Osteoblast (primary cell): ENCODE measurements at regions not wholly inside any gene's neighbourhood (a gene's known extent, or its start where the extent isn't known, plus 50 kb on each side); places are given as distances from the start of the nearest gene placed in this dataset.

ENCODE experiments used
- DNase-seq: peaks from one replicate; pipeline ENCODE4 v3.0.0; 2011; ENCODE audit warnings: low spot score, mixed read lengths; ENCODE audit not compliant: insufficient read length; ENCODE audit errors: missing footprints
- H2AFZ ChIP-seq: 2 replicates; pipeline ENCODE4 v1.6.0; 2011; ENCODE audit warnings: mild to moderate bottlenecking, low read length
- H3K27ac ChIP-seq: 2 replicates; pipeline ENCODE4 v1.5.1; 2011; ENCODE audit warnings: mild to moderate bottlenecking, low read depth, low read length, moderate library complexity
- H3K27me3 ChIP-seq: 2 replicates; pipeline ENCODE4 v1.6.0; 2012; ENCODE audit warnings: mild to moderate bottlenecking, control low read depth, inconsistent platforms, low read length, moderate library complexity; ENCODE audit not compliant: insufficient read depth
- H3K36me3 ChIP-seq: 2 replicates; pipeline ENCODE4 v1.5.1; 2011; ENCODE audit warnings: mild to moderate bottlenecking, low read length, control low read depth, moderate library complexity; ENCODE audit not compliant: insufficient read depth
- H3K4me1 ChIP-seq: 2 replicates; pipeline ENCODE4 v1.5.1; 2011; ENCODE audit warnings: mild to moderate bottlenecking, low read length, control low read depth, moderate library complexity; ENCODE audit not compliant: insufficient read depth
- H3K4me2 ChIP-seq: 2 replicates; pipeline ENCODE4 v1.6.0; 2011; ENCODE audit warnings: mild to moderate bottlenecking, low read length; ENCODE audit not compliant: insufficient read depth
- H3K4me3 ChIP-seq: fragments of 200-600 bp; sonication (generic); 3 replicates; pipeline ENCODE4 v1.5.1; 2012; ENCODE audit warnings: mild to moderate bottlenecking, low read length, inconsistent platforms; ENCODE audit not compliant: insufficient read depth
- H3K79me2 ChIP-seq: 2 replicates; pipeline ENCODE4 v1.6.0; 2012; ENCODE audit warnings: mild to moderate bottlenecking, low read length, control low read depth, inconsistent platforms; ENCODE audit not compliant: insufficient read depth
- H3K9me3 ChIP-seq: 2 replicates; pipeline ENCODE4 v1.5.1; 2011; ENCODE audit warnings: low read depth, low read length, control low read depth
- H4K20me1 ChIP-seq: 2 replicates; pipeline ENCODE4 v1.6.0; 2012; ENCODE audit warnings: mild to moderate bottlenecking, low read length, control low read depth; ENCODE audit not compliant: insufficient read depth
- CTCF ChIP-seq: IDR thresholded peaks from 2 replicates; pipeline ENCODE4 v1.5.1; 2011; ENCODE audit warnings: mild to moderate bottlenecking, low read depth, low read length, moderate library complexity; ENCODE audit errors: extremely low read depth

GRCh38 chr10:118924493-118924892, 105.0 kb upstream of the NANOS1 start:
- H4K20me1 ChIP-seq: no peaks in the 10 kb centered on the region
- H3K9me3 ChIP-seq: no peaks in the 10 kb centered on the region
- no peak for DNase-seq
- no peak overlapping the region for H3K4me2 ChIP-seq
- H3K27ac ChIP-seq: no peak overlapping the region
- H3K27me3 ChIP-seq: peaks cover 13% of the 10 kb centered on the region
- H2AFZ ChIP-seq: no peak overlapping the region
- TF ChIP-seq CTCF: no peak
- no peaks in the 10 kb centered on the region for H3K4me1 ChIP-seq
- no peaks in the 10 kb centered on the region for H3K36me3 ChIP-seq
- H3K79me2 ChIP-seq: no peaks in the 10 kb centered on the region
- H3K4me3 ChIP-seq: no peak overlapping the region

GRCh38 chr10:118925404-118926071, 104.0 kb upstream of the NANOS1 start:
- no peaks in the 10 kb centered on the region for H3K4me1 ChIP-seq
- peaks cover 13% of the 10 kb centered on the region for H3K27me3 ChIP-seq
- H3K36me3 ChIP-seq: no peaks in the 10 kb centered on the region
- H3K79me2 ChIP-seq: no peaks in the 10 kb centered on the region
- H3K9me3 ChIP-seq: no peaks in the 10 kb centered on the region
- H3K27ac ChIP-seq: no peak overlapping the region
- no peak overlapping the region for H3K4me2 ChIP-seq
- DNase-seq: no peak
- no peak overlapping the region for H2AFZ ChIP-seq
- no peak for TF ChIP-seq CTCF
- H3K4me3 ChIP-seq: no peak overlapping the region
- H4K20me1 ChIP-seq: no peaks in the 10 kb centered on the region

GRCh38 chr10:118926072-118926417, 103.5 kb upstream of the NANOS1 start:
- Histone ChIP-seq H3K36me3 (no peaks in the 10 kb centered on the region), H3K4me3 (no peak overlapping the region), H3K9me3 (no peaks in the 10 kb centered on the region), H3K4me2 (no peak overlapping the region), H4K20me1 (no peaks in the 10 kb centered on the region), H2AFZ (no peak overlapping the region), H3K4me1 (no peaks in the 10 kb centered on the region), H3K79me2 (no peaks in the 10 kb centered on the region), H3K27me3 (peaks cover 13% of the 10 kb centered on the region), H3K27ac (no peak overlapping the region)
- TF ChIP-seq CTCF: no peak
- DNase-seq: no peak

GRCh38 chr10:118926441-118926840, 103.1 kb upstream of the NANOS1 start:
- no peak overlapping the region for H3K27ac ChIP-seq
- H3K36me3 ChIP-seq: no peaks in the 10 kb centered on the region
- no peaks in the 10 kb centered on the region for H3K4me1 ChIP-seq

More at GRCh38 chr10:118926441-118926840, 103.1 kb upstream of the NANOS1 start:
- no peaks in the 10 kb centered on the region for H4K20me1 ChIP-seq
- no peak overlapping the region for H3K4me3 ChIP-seq
- no peaks in the 10 kb centered on the region for H3K79me2 ChIP-seq
- DNase-seq: no peak
- no peak for TF ChIP-seq CTCF
- peaks cover 13% of the 10 kb centered on the region for H3K27me3 ChIP-seq
- H3K9me3 ChIP-seq: no peaks in the 10 kb centered on the region
- H3K4me2 ChIP-seq: no peak overlapping the region
- H2AFZ ChIP-seq: no peak overlapping the region
